Neural cell (in vitro differentiated cells): ENCODE measurements at regions not wholly inside any gene's neighbourhood (a gene's known extent, or its start where the extent isn't known, plus 50 kb on each side); places are given as distances from the start of the nearest gene placed in this dataset.

ENCODE experiments used
- EP300 ChIP-seq: fragments of 450-650 bp; conservative IDR thresholded peaks from 2 replicates; pipeline ENCODE4 v1.6.1; 2014; ENCODE audit warnings: antibody characterized with exemption, mild to moderate bottlenecking, moderate library complexity; ENCODE audit not compliant: poor library complexity, severe bottlenecking
- POLR2AphosphoS5 ChIP-seq: IDR thresholded peaks from 2 replicates; pipeline ENCODE4 v1.6.1; 2012
- RAD21 ChIP-seq: fragments of 450-650 bp; conservative IDR thresholded peaks from 2 replicates; pipeline ENCODE4 v1.6.1; 2014; ENCODE audit warnings: antibody characterized with exemption, mild to moderate bottlenecking, moderate library complexity
- TAF1 ChIP-seq: IDR thresholded peaks from 2 replicates; pipeline ENCODE4 v1.6.1; 2012; ENCODE audit warnings: low read depth
- TF ChIP-seq, protein P1 (sequence below): fragments of 450-650 bp; IDR thresholded peaks from 2 replicates; pipeline ENCODE4 v1.5.1; 2014; ENCODE audit warnings: antibody characterized with exemption, mild to moderate bottlenecking, moderate library complexity; ENCODE audit not compliant: poor library complexity, severe bottlenecking

DNA sequence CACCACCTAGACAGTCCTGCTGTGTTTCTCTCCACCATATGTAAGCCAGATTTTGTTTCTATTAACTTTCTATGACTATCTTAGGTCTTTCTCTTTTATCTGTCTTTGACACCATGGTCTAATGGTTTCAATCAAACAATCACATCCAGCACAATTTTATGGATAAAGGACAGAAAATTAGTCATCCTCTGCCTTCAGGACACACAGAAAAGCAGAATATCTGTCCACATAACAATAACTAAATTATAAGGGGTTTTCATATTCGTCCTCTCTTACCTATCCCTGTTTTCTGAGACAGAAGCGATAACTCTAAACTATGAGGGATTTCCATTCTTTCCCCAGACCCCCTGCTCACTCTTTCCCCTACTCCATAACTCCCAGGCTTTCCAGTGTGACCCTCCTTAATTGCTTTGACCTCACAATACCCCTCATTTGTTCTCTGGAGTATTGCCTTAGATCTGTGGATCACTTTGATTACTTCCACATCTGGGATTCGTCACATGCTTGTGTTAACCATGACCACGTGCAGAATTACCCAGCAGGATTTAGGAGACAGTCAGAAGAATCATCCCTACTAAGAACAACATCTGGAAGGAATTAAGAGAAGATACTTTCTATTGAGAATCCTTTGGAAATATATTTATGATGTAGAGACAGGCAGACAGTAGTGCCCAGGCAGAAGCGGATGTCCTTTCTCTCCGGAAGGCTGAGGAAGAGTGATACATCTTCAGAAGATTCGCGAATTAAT, 108.2 kb upstream of the GREM2 start:
- TF ChIP-seq, protein P1, sequence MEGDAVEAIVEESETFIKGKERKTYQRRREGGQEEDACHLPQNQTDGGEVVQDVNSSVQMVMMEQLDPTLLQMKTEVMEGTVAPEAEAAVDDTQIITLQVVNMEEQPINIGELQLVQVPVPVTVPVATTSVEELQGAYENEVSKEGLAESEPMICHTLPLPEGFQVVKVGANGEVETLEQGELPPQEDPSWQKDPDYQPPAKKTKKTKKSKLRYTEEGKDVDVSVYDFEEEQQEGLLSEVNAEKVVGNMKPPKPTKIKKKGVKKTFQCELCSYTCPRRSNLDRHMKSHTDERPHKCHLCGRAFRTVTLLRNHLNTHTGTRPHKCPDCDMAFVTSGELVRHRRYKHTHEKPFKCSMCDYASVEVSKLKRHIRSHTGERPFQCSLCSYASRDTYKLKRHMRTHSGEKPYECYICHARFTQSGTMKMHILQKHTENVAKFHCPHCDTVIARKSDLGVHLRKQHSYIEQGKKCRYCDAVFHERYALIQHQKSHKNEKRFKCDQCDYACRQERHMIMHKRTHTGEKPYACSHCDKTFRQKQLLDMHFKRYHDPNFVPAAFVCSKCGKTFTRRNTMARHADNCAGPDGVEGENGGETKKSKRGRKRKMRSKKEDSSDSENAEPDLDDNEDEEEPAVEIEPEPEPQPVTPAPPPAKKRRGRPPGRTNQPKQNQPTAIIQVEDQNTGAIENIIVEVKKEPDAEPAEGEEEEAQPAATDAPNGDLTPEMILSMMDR: no peak
- TF ChIP-seq POLR2AphosphoS5 (no peak), EP300 (no peak), TAF1 (no peak), RAD21 (no peak)
